Ascending aorta (tissue), 2 donors: ENCODE measurements at regions not wholly inside any gene's neighbourhood (a gene's known extent, or its start where the extent isn't known, plus 50 kb on each side); places are given as distances from the start of the nearest gene placed in this dataset.
"Not testable (repeated sequence)": the region's sequence is repeated elsewhere in the genome, so short reads cannot be mapped to it uniquely, and the experiment has no call there.

Experiments
- DNase-seq, 2 donors: peaks; one replicate each; pipeline ENCODE4 v3.0.0-alpha.2; 2019; ENCODE audit warnings: low spot score in 2 of 2
- H3K27ac ChIP-seq, 2 donors: fragments of 200-600 bp; sonication (generic); one replicate each; pipeline ENCODE4 v1.5.1; 2016 to 2017; ENCODE audit warnings: mild to moderate bottlenecking in 1 of 2
- H3K27me3 ChIP-seq: fragments of 200-600 bp; sonication (generic); one replicate; pipeline ENCODE4 v1.5.1; 2017
- H3K36me3 ChIP-seq, 2 donors: fragments of 200-600 bp; sonication (generic); one replicate each; pipeline ENCODE4 v1.5.1; 2016
- H3K4me1 ChIP-seq, 2 donors: fragments of 200-600 bp; sonication (generic); one replicate each; pipeline ENCODE4 v1.5.1; 2016 to 2017; ENCODE audit warnings: mild to moderate bottlenecking in 1 of 2
- H3K4me3 ChIP-seq, 2 donors: fragments of 200-600 bp; sonication (generic); one replicate each; pipeline ENCODE4 v1.5.1; 2016 to 2017; ENCODE audit warnings: mild to moderate bottlenecking in 1 of 2
- H3K9me3 ChIP-seq, 2 donors: fragments of 200-600 bp; sonication (generic); one replicate each; pipeline ENCODE4 v1.5.1; 2016
- intact Hi-C: fragments of 100-400 bp; cut with DNase I; formaldehyde crosslinking; loops from one replicate; pipeline ENCODE4 v1.15.1; 2023
- TF ChIP-seq, protein P1 (sequence below), 3 experiments: fragments of 200-600 bp in 2 of 3; fragments of 450-650 bp in 1 of 3; sonication (generic) in 2 of 3; IDR thresholded peaks; one replicate each; pipeline ENCODE4 v1.5.1; 2016 to 2019; ENCODE audit warnings: antibody characterized with exemption in 3 of 3, mild to moderate bottlenecking in 1 of 3, moderate library complexity in 1 of 3

DNA sequence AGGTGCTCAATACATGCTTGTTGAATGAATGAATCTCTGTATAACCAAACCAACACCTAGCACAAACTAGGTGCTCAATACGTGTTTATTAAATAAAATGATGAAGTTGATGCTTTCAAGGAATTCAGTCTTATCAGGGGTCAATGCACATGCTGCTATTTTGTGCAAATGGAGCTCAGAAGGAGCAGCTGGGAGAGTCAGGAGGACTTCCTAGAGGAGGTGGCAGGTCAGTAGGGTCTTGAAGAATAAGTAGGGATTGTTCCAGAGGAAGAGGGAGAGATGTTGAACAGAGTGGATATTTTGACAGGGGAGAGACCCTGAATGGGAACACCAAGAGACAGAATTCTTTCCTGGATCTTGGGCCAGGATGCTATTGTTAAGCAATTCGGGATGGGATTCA lies 92.7 kb upstream of the LHX1 start:
- Histone ChIP-seq H3K4me3 (no peak overlapping the region), H3K27ac (no peak overlapping the region), H3K36me3 (no peaks in the 10 kb centered on the region), H3K4me1 (no peaks in the 10 kb centered on the region), H3K9me3 (peaks cover 0 to 6% of the 10 kb centered on the region in 2 donors), H3K27me3 (no peaks in the 10 kb centered on the region)
- TF ChIP-seq, protein P1, sequence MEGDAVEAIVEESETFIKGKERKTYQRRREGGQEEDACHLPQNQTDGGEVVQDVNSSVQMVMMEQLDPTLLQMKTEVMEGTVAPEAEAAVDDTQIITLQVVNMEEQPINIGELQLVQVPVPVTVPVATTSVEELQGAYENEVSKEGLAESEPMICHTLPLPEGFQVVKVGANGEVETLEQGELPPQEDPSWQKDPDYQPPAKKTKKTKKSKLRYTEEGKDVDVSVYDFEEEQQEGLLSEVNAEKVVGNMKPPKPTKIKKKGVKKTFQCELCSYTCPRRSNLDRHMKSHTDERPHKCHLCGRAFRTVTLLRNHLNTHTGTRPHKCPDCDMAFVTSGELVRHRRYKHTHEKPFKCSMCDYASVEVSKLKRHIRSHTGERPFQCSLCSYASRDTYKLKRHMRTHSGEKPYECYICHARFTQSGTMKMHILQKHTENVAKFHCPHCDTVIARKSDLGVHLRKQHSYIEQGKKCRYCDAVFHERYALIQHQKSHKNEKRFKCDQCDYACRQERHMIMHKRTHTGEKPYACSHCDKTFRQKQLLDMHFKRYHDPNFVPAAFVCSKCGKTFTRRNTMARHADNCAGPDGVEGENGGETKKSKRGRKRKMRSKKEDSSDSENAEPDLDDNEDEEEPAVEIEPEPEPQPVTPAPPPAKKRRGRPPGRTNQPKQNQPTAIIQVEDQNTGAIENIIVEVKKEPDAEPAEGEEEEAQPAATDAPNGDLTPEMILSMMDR (IDR thresholded peaks at IDR 0.05): no peak
- intact Hi-C loops: no loop called here
- DNase-seq: no peak

DNA sequence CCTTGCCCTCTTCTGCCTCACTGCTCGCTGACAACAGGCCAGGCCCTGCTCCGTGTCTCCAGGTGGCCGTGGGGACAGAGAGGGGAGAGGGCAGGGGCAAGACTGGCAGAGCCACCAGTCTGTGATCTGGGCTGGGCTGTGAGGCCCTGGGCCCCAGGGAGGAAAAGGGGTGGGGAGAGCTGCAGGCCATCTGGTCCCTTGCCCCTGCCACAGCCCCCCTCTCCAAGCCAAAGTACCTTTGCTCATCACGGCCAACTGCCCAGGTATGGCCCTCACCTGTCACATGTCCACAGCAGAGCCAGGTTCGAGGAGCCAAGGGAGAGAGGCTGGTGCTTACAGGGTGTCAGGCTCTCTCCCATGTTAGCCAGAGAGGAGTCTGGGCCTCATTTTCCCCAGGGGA lies 91.4 kb upstream of the LHX1 start:
- no peaks in the 10 kb centered on the region for H3K4me1 ChIP-seq
- intact Hi-C loops: no loop called here
- TF ChIP-seq, protein P1 (IDR thresholded peaks at IDR 0.05): no peak
- DNase-seq: no peak
- H3K4me3 ChIP-seq: no peak overlapping the region
- no peaks in the 10 kb centered on the region for H3K27me3 ChIP-seq
- no peak overlapping the region for H3K27ac ChIP-seq
- H3K9me3 ChIP-seq: peaks cover 0 to under 1% of the 10 kb centered on the region in 2 donors
- no peaks in the 10 kb centered on the region for H3K36me3 ChIP-seq

DNA sequence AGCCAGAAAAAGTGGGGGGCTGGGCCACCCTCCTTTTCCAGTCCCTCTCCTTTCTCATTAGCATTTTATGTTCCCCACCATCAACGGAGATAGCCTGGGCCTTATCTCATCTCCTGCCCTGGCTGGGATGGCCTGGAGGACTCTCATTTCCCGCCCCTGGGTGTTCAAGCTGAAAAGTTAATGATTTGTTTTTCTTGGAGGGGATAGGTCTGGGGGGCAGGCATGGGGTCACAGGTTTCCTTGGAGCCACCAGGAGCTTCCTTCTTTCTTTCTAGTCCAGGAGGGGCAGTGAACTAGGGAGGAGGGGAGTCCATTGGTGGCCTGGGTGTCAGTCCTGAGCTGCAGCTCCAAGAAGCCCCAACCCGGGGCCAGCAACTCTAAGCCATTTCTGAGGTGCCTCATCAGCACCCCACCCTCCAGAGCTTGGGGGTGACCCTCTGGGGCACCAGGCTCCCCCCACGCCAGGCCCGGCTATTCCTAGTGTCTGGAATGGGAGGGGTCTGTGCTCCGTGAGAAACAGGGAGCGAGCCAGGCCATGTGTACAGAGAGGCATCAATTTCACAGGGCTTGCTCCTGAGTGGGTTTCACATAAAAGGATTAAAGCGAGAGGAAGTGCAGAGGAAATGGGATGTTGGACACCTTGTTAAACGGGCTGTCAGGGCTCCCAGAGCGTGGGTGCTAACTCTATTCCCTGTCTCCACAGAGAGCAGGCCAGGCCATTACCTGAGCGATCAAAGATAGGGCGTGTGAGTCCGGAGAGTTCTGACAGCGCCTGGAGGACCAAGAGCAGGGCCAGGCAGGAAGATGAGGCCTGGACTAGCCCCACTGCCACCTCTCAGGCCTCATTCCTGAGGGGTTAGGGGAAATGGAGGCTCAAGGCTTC lies 90.6 kb upstream of the LHX1 start:
- H3K4me3 ChIP-seq: no peak overlapping the region
- no peaks in the 10 kb centered on the region for H3K4me1 ChIP-seq
- no peaks in the 10 kb centered on the region for H3K36me3 ChIP-seq
- no peaks in the 10 kb centered on the region for H3K9me3 ChIP-seq
- DNase-seq: no peak
- intact Hi-C loops: no loop called here
- TF ChIP-seq, protein P1 (IDR thresholded peaks at IDR 0.05): no peak
- H3K27me3 ChIP-seq: no peaks in the 10 kb centered on the region
- H3K27ac ChIP-seq: no peak overlapping the region

DNA sequence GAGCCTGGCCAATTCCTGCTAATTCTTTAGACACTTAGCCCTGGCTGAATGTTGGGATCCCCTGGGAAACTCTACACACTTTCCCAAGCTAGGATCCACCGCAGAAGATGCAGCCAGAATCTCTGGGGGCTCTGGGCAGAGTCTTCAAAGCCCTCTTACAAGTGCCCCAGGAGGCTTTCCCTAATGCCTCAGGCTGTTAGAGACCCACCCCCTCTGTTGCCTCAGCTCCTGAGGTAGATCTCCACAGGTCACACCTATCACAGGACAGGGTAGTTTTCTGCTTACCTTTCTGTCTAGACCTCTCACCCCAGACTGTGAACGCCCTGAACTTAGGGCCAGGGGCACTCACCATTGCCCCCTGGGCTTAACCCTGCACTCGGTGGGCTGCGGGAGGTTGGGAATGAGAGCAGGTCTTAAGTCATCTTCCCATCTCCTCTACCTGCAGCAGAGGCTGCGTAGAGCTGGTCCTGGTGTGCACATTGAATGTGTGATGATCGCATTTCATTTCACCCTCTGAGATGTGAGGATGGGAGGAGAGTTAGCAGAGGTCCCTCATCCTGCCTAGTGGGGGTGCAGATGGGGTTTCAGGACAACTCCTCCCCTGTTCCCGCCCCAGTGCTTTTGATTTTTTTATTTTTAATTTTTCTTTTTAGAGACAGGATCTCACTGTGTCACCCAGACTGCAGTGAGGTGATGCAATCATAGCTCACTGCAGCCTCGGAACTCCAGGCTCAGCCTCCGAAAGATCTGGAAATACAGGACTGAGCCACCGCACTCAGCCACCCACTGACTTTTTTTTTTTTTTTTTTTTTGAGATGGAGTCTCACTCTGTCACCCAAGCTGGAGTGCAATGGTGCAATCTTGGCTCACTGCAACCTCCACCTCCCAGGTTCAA lies 89.0 kb upstream of the LHX1 start:
- Histone ChIP-seq H3K36me3 (no peaks in the 10 kb centered on the region), H3K9me3 (no peaks in the 10 kb centered on the region), H3K27me3 (no peaks in the 10 kb centered on the region), H3K4me1 (no peaks in the 10 kb centered on the region), H3K27ac (no peak overlapping the region), H3K4me3 (no peak overlapping the region)
- TF ChIP-seq, protein P1 (IDR thresholded peaks at IDR 0.05): no peak
- intact Hi-C loops: no loop called here
- no peak for DNase-seq

DNA sequence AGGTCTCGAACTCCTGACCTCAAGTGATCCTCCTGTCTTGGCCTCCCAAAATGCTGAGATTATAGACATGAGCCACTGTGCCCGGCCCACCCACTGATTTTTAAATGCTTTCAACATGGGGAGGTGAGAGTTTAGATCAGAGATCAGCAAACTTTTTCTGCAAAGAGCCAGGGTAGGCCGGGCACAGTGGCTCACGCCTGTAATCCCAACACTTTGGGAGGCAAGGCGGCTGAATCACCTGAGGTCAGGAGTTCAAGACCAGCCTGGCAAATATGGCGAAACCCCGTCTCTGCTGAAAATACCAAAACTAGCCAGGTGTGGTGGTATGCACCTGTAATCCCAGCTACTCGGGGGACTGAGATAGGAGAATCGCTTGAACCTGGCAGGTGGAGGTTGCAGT lies 88.3 kb upstream of the LHX1 start:
- intact Hi-C loops, H3K27me3 ChIP-seq: not testable (repeated sequence)

DNA sequence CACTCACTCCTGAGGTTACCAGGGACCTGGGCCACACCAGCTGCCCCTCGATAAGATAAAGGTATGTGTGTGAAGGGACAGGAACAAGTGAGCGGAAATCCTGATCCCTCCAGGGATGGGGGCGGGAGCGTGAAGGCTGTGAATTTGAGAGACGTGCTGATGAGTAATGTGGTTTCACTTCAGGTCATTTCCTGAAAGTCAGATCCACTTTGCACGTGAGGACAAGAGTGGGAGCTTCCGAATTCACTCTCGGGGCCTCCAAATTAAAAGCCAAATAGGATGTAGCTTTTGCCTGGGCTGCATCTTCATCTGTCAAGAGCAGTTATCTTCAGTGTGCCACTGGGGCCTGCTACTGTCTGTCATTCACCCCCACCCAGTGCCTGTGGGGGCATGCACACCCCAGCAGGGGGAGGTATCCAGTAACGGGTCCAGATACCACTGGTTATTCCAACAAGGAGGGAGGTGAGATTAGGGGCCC lies 87.4 kb upstream of the LHX1 start:
- no peaks in the 10 kb centered on the region for H3K9me3 ChIP-seq
- no peaks in the 10 kb centered on the region for H3K27me3 ChIP-seq
- DNase-seq: no peak
- intact Hi-C loops: no loop called here
- TF ChIP-seq, protein P1 (IDR thresholded peaks at IDR 0.05): no peak
- no peak overlapping the region for H3K27ac ChIP-seq
- no peaks in the 10 kb centered on the region for H3K36me3 ChIP-seq
- no peaks in the 10 kb centered on the region for H3K4me1 ChIP-seq
- H3K4me3 ChIP-seq: no peak overlapping the region

More for the DNA sequence above, 88.3 kb upstream of the LHX1 start:
- not testable (repeated sequence) for H3K27ac ChIP-seq, H3K4me3 ChIP-seq, DNase-seq, H3K36me3 ChIP-seq, H3K9me3 ChIP-seq, H3K4me1 ChIP-seq
